GM20000 (cell line): ENCODE measurements at regions not wholly inside any gene's neighbourhood (a gene's known extent, or its start where the extent isn't known, plus 50 kb on each side); places are given as distances from the start of the nearest gene placed in this dataset.

Experiments used
- DNase-seq: peaks from one replicate; pipeline ENCODE4 v3.0.0; 2012; ENCODE audit warnings: low spot score
- CTCF ChIP-seq: IDR thresholded peaks from 2 replicates; pipeline ENCODE4 v1.5.1; 2012; ENCODE audit warnings: mild to moderate bottlenecking, control low read depth; ENCODE audit errors: extremely low read depth, missing control alignments

GRCh38 chr2:6067806-6068205 lies 375.6 kb downstream of the SOX11 start:
- TF ChIP-seq CTCF, result no peak
- DNase-seq, result no peak

GRCh38 chr2:6068429-6068828 lies 376.2 kb downstream of the SOX11 start:
- no peak for TF ChIP-seq CTCF
- no peak for DNase-seq

GRCh38 chr2:6069381-6069780 lies 377.2 kb downstream of the SOX11 start:
- no peak for TF ChIP-seq CTCF
- DNase-seq, result no peak

- DNase-seq, result no peak
- TF ChIP-seq CTCF, result no peak
Observed at GRCh38 chr2:6071519-6071918, 379.3 kb downstream of the SOX11 start.

GRCh38 chr2:6072276-6072675 lies 380.1 kb downstream of the SOX11 start:
- TF ChIP-seq CTCF, result no peak
- no peak for DNase-seq

- DNase-seq, result no peak
- TF ChIP-seq CTCF, result no peak
Observed at GRCh38 chr2:6072768-6073167, 380.6 kb downstream of the SOX11 start.

GRCh38 chr2:6073191-6074088 lies 381.3 kb downstream of the SOX11 start:
- TF ChIP-seq CTCF, result no peak
- DNase-seq, result no peak
